Hepatocyte (in vitro differentiated cells): ENCODE measurements at regions not wholly inside any gene's neighbourhood (a gene's known extent, or its start where the extent isn't known, plus 50 kb on each side); places are given as distances from the start of the nearest gene placed in this dataset.

ENCODE experiments used
- DNase-seq: peaks from one replicate; pipeline ENCODE4 v3.0.0-alpha.2; 2016; ENCODE audit warnings: low spot score
- H2AFZ ChIP-seq: fragments of 200-600 bp; sonication (generic); 2 replicates; pipeline ENCODE4 v1.6.0; 2016; ENCODE audit warnings: antibody characterized with exemption, mild to moderate bottlenecking
- H3K27ac ChIP-seq: fragments of 200-600 bp; sonication (generic); 2 replicates; pipeline ENCODE4 v1.5.1; 2016; ENCODE audit warnings: mild to moderate bottlenecking
- H3K27me3 ChIP-seq: fragments of 200-600 bp; sonication (generic); 2 replicates; pipeline ENCODE4 v1.6.1; 2016
- H3K36me3 ChIP-seq: fragments of 200-600 bp; sonication (generic); replicated peaks from 2 replicates; pipeline ENCODE4 v1.5.1; 2016; ENCODE audit warnings: low read depth; ENCODE audit not compliant: insufficient read depth
- H3K4me1 ChIP-seq: fragments of 200-600 bp; sonication (generic); 2 replicates; pipeline ENCODE4 v1.5.1; 2016; ENCODE audit warnings: mild to moderate bottlenecking, moderate library complexity; ENCODE audit not compliant: insufficient read depth
- H3K4me2 ChIP-seq: fragments of 200-600 bp; sonication (generic); 2 replicates; pipeline ENCODE4 v1.6.0; 2016
- H3K4me3 ChIP-seq: fragments of 200-600 bp; sonication (generic); 2 replicates; pipeline ENCODE4 v1.5.1; 2016; ENCODE audit warnings: mild to moderate bottlenecking
- H3K79me2 ChIP-seq: fragments of 200-600 bp; sonication (generic); 2 replicates; pipeline ENCODE4 v1.6.0; 2017; ENCODE audit warnings: mild to moderate bottlenecking
- H3K9me2 ChIP-seq: fragments of 200-600 bp; sonication (generic); replicated peaks from 2 replicates; pipeline ENCODE4 v1.6.0; 2017; ENCODE audit warnings: mild to moderate bottlenecking; ENCODE audit not compliant: insufficient read depth
- H3K9me3 ChIP-seq: fragments of 200-600 bp; sonication (generic); 2 replicates; pipeline ENCODE4 v1.5.1; 2016; ENCODE audit warnings: low read depth, mild to moderate bottlenecking
- H4K20me1 ChIP-seq: fragments of 200-600 bp; sonication (generic); 2 replicates; pipeline ENCODE4 v1.6.0; 2016; ENCODE audit warnings: mild to moderate bottlenecking; ENCODE audit not compliant: insufficient read depth, poor library complexity, severe bottlenecking
- CTCF ChIP-seq: fragments of 200-600 bp; sonication (generic); IDR thresholded peaks from 2 replicates; pipeline ENCODE4 v1.5.1; 2016; ENCODE audit warnings: antibody characterized with exemption, mild to moderate bottlenecking; ENCODE audit not compliant: poor library complexity
- EZH2 ChIP-seq: fragments of 200-600 bp; sonication (generic); IDR thresholded peaks from 2 replicates; pipeline ENCODE4 v1.6.1; 2016; ENCODE audit warnings: antibody characterized with exemption, mild to moderate bottlenecking, borderline replicate concordance
- EZH2phosphoT487 ChIP-seq: fragments of 200-600 bp; sonication (generic); IDR thresholded peaks from one replicate; pipeline ENCODE4 v1.6.1; 2018; ENCODE audit warnings: antibody characterized with exemption, mild to moderate bottlenecking, low read depth, moderate library complexity; ENCODE audit not compliant: unreplicated experiment, severe bottlenecking
- WGBS: methylation state at CpG from one replicate; pipeline ENCODE4 v1.1.6; 2016; ENCODE audit warnings: low lambda C conversion rate; ENCODE audit errors: missing lambda C conversion rate; 5-methylcytosine and 5-hydroxymethylcytosine counted together

DNA sequence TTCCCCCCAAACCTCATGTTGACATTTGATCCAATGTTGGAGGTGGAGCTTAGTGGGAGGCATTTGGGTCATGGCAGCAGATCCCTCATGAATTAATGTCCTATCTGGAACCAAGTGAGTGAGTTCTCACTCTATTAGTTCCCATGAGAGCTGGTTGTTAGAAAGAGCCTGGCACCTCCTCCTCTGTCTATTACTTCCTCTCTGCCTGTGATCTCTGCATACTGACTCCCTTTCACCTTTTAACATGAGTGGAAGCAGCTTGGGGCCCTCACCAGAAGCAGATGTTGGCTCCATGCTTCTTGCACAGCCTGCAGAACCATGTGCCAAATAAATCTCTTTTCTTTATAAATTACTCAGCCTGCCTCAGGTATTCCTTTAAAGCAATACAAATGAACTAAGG, 127.3 kb upstream of the RALGAPA2 start:
- H3K9me3 ChIP-seq, result no peaks in the 10 kb centered on the region
- no peaks in the 10 kb centered on the region for H3K9me2 ChIP-seq
- H3K4me3 ChIP-seq, result no peak overlapping the region
- H3K4me1 ChIP-seq, result no peaks in the 10 kb centered on the region
- DNase-seq, result no peak
- H3K27me3 ChIP-seq, result peaks cover 12% of the 10 kb centered on the region
- no peaks in the 10 kb centered on the region for H4K20me1 ChIP-seq
- no peak overlapping the region for H3K27ac ChIP-seq
- no peak for TF ChIP-seq EZH2phosphoT487
- no peak for TF ChIP-seq EZH2
- TF ChIP-seq CTCF, result no peak
- no peaks in the 10 kb centered on the region for H3K79me2 ChIP-seq
- H3K4me2 ChIP-seq, result no peak overlapping the region
- no peaks in the 10 kb centered on the region for H3K36me3 ChIP-seq
- H2AFZ ChIP-seq, result no peak overlapping the region

DNA sequence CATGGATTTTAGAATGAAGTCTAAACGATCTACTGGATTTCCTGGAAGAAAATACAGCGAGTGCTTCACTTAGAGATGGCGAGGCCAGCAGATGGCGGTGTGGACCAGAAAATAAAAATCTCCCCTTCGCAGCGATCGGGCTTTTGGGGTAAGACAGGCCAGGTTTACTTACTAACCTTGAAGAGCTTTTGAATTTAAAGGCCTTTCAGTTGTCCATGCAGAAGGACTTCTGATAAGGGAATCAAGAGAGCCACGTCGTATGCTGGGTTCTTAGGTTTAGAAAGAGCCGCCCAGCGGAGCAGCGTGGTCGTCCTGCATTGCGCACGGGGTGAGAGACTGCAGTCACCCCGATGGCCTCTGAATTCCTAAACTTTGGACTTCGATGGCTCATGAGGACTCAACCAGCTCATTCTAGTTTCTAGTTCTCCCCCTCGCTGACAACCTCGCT, 125.2 kb upstream of the RALGAPA2 start:
- no peak overlapping the region for H3K27ac ChIP-seq
- H3K4me2 ChIP-seq, result peak overlapping the region; percentile 56
- peaks cover 14% of the 10 kb centered on the region for H3K27me3 ChIP-seq
- H2AFZ ChIP-seq, result no peak overlapping the region
- H3K79me2 ChIP-seq, result no peaks in the 10 kb centered on the region
- H3K4me1 ChIP-seq, result no peaks in the 10 kb centered on the region
- no peaks in the 10 kb centered on the region for H4K20me1 ChIP-seq
- H3K9me3 ChIP-seq, result no peaks in the 10 kb centered on the region
- no peaks in the 10 kb centered on the region for H3K9me2 ChIP-seq
- no peaks in the 10 kb centered on the region for H3K36me3 ChIP-seq
- peak; percentile 74 for DNase-seq
- TF ChIP-seq CTCF (peak; percentile 89), EZH2phosphoT487 (no peak)
- 30% methylated on average over 19 of the region's 19 CpGs for WGBS
- no peak overlapping the region for H3K4me3 ChIP-seq

GRCh38 chr20:20836836-20837235, 124.4 kb upstream of the RALGAPA2 start:
- Histone ChIP-seq H3K79me2 (no peaks in the 10 kb centered on the region), H3K9me3 (no peaks in the 10 kb centered on the region), H3K27ac (no peak overlapping the region), H3K4me2 (no peak overlapping the region), H2AFZ (no peak overlapping the region), H3K9me2 (no peaks in the 10 kb centered on the region), H3K27me3 (peaks cover 14% of the 10 kb centered on the region), H3K4me3 (no peak overlapping the region), H3K36me3 (no peaks in the 10 kb centered on the region), H3K4me1 (no peaks in the 10 kb centered on the region), H4K20me1 (no peaks in the 10 kb centered on the region)
- TF ChIP-seq CTCF (no peak), EZH2 (no peak), EZH2phosphoT487 (no peak)
- no peak for DNase-seq
- 55% methylated on average over 6 of the region's 6 CpGs for WGBS

DNA sequence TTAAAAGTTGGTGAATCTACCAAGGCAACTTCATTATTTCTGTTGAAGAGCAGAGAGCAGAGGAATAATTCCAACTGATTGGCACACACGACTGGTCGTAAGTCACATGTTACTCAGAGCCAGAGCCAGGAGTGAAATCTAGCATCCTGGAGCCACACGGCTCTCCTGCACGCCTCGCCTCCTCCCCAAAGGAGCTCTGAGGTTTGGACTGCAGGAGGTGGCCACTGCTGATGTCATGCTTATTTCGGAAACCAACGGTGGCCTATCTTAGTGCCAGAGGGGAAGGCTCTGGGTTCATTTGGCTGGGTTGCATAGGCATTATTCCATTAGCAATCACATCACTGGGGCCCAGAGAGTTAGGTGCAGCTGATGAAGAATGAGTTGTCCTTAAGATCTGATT, 123.5 kb upstream of the RALGAPA2 start:
- 80% methylated on average over 7 of the region's 7 CpGs for WGBS
- Histone ChIP-seq H3K4me2 (no peak overlapping the region), H3K4me1 (no peaks in the 10 kb centered on the region), H4K20me1 (no peaks in the 10 kb centered on the region), H3K9me3 (no peaks in the 10 kb centered on the region), H3K36me3 (no peaks in the 10 kb centered on the region), H3K27ac (no peak overlapping the region), H3K4me3 (no peak overlapping the region), H3K27me3 (peaks cover 14% of the 10 kb centered on the region), H3K9me2 (no peaks in the 10 kb centered on the region), H2AFZ (no peak overlapping the region), H3K79me2 (no peaks in the 10 kb centered on the region)
- TF ChIP-seq EZH2phosphoT487, result no peak
- TF ChIP-seq EZH2, result no peak
- no peak for TF ChIP-seq CTCF
- no peak for DNase-seq
